ENCODE measurements at regions not wholly inside any gene's neighbourhood (a gene's known extent, or its start where the extent isn't known, plus 50 kb on each side); places are given as distances from the start of the nearest gene placed in this dataset.
"Not testable (repeated sequence)": the region's sequence is repeated elsewhere in the genome, so short reads cannot be mapped to it uniquely, and the experiment has no call there.

GRCh38 chr9:67635067-67635466, 223.7 kb upstream of the ANKRD20A1 start:
- DNase-seq, result not testable (repeated sequence)

DNA sequence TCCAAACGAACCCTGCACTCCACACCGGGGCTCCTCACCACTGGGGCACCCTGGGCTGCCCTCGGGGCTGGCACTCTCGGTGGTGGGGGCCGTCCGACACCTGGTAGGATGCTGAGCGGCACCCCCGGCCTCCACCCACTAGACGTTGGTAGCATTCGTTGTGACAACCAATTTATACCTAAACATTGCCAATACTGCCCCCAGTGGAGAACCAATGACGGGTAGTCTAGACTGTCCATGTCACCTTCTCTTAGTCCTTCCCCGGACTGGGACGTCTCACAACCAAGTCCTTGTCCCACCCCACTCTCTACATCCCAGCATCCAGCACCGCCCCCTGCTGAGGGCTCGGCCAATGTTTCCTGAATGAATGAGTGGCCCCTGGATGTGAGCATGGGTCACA, 246.8 kb upstream of the ANKRD20A1 start:
- DNase-seq, result not testable (repeated sequence)

DNA sequence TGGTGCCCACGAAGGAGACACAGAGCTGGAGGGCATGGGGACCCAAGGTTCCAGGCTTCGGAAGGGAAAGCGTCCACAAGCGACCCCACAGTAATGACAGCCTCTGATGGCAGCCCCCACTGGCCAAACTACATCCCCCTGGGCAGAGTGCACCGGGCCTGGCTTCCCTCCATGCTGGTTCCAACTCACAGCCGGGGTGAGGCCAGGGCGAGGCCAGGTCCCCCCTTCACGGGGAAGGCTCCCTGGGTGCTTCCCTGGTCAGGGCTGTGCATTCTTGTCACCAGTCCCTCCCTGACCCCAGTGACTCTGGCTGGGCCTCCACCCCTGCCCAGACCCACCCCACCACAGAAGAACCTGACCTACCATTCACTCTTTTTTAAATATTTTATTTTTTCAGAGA, 248.9 kb upstream of the ANKRD20A1 start:
- not testable (repeated sequence) for DNase-seq

DNA sequence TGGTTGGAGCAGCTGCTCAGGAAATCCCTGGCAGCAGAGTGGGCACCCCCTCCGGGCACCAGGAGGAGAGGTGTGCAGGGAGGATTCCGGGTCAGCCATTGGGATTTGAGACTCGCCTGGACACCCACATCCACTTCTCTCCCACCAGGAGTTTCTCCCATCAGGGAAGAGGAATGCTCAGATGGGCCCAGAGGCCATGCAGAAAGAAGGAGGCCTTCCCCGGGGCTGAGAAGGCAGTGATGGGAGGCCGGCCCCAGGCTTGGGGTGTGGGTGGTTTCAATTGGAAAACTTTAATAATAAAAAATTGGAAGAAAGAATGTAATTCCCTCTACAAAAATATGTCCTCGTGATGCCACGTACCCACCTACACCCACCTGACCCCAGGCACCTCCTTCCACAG, 249.3 kb upstream of the ANKRD20A1 start:
- DNase-seq, result not testable (repeated sequence)

DNA sequence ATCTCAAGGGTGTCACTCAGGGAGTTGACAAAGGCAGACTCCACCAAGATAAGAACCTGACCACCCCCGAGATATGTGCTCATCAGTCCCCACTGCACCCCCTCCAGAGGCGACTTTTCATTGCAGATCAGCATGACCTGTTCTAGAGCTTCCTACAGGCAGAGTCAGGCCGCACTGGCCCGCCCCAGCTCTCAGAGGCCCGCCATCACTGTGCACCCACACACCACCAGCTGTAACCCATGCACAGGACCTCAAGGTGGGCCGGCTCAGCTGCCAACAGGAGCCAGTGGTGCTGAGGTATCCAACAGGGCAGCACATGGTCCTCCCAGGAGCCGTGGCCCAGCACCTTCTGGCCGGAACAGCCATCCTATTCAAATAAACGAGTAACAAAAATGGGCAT, 253.6 kb upstream of the ANKRD20A1 start:
- not testable (repeated sequence) for DNase-seq

DNA sequence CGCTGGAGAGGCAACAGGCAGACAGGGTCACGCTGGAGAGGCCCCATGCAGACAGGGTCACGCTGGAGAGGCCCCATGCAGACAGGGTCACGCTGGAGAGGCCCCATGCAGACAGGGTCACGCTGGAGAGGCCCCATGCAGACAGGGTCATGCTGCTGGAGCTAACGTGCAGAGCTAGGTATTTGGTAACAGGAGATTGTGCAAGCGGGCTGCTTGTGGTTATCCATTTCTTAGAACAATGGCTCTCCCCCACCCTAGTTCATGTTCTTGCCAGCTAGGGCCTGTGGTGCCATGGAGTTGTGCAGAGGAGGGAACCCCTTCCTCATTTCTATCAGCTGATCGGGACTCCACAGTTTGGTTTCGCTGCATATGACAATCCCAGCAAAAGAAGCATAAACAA, 255.1 kb upstream of the ANKRD20A1 start:
- not testable (repeated sequence) for DNase-seq

GRCh38 chr9:67592424-67592823, 266.3 kb upstream of the ANKRD20A1 start:
- DNase-seq, result not testable (repeated sequence)

GRCh38 chr9:67555874-67556273, 302.9 kb upstream of the ANKRD20A1 start:
- DNase-seq, result not testable (repeated sequence)

GRCh38 chr9:67550044-67550443, 308.7 kb upstream of the ANKRD20A1 start:
- DNase-seq, result not testable (repeated sequence)

DNA sequence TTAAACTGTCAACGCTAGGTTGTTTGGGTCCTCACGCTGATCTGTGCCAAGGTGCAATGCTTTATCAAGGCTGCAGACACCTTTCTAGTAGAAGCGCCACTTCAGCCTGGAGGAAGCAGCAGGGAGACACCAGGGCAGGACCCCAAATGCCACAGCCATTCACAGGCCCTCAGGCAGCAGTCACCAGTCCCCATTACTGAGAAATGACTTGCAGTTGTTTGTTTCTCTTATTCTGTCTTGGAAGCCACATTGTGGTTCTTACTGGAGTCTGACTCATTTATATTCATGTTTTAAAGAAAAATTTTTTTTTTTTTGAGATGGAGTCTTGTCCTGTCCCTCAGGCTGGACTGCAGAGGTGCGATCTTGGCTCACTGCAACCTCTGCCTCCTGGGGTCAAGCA, 328.9 kb upstream of the ANKRD20A1 start:
- not testable (repeated sequence) for DNase-seq

DNA sequence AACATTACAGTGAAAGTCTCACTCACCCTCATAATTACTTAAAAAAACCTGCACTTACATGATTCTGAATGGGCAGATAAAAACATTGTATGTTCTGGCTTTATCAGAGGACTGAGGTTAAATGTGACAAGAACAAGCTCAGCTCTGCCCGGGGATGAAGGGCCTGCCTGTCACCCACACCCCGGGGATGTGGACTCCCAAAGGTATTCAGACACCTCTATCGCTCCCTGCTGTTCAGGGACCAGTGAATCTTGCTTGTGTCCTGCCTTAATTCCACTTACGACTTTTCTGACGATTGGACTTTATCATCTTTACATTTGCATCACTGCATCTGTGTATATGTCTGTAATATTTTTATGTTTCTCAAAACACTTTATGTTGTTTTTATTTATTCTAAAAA, 341.8 kb upstream of the ANKRD20A1 start:
- DNase-seq, result not testable (repeated sequence)

DNA sequence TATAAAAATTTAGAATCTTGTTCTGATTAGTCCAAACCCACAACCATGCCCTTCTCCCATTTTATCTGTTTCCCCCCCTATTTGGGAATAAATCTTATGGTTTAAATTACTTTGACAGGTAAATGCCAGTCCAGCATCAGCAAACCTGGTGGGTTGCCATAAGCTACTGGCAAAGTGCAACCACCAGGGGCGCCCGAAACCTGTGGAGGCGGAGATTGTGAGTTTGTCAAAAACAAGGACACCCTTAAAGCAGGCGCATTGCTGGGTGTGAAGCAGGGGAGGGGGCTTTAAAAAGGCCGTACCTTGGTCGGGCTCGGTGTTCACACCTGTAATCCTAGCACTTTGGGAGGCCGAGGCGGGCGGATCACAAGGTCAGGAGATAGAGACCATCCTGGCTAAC, 344.1 kb upstream of the ANKRD20A1 start:
- DNase-seq, result not testable (repeated sequence)

- DNase-seq, result not testable (repeated sequence)
Measured at GRCh38 chr9:67503728-67504369, 354.9 kb upstream of the ANKRD20A1 start.

- not testable (repeated sequence) for DNase-seq
Measured at GRCh38 chr9:67492028-67492427, 366.7 kb upstream of the ANKRD20A1 start.

DNA sequence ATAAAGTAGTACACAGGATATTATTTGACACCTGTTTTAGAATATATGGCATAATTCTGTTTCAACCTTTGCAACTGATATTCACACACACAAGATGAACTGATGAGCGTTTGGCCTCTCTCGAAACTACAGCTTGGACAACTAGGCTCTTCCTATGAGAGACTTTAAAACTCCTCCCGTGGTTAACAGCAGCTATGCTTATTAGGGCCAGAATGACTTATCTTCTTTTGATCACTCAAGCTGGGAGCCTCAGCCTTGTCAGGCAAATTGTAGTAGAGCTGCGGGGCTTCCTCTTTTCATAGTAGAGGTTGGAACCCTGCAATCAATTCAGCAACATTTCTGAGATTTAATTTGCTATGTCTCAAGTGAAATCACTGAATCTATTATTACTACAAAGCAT, 381.3 kb upstream of the ANKRD20A1 start:
- DNase-seq, result not testable (repeated sequence)

- DNase-seq, result not testable (repeated sequence)
Measured at GRCh38 chr9:67470739-67471138, 388.0 kb upstream of the ANKRD20A1 start.

GRCh38 chr9:67468326-67468725, 390.4 kb upstream of the ANKRD20A1 start:
- DNase-seq, result not testable (repeated sequence)

- not testable (repeated sequence) for DNase-seq
Measured at GRCh38 chr9:67461796-67462757, 396.7 kb upstream of the ANKRD20A1 start.

DNA sequence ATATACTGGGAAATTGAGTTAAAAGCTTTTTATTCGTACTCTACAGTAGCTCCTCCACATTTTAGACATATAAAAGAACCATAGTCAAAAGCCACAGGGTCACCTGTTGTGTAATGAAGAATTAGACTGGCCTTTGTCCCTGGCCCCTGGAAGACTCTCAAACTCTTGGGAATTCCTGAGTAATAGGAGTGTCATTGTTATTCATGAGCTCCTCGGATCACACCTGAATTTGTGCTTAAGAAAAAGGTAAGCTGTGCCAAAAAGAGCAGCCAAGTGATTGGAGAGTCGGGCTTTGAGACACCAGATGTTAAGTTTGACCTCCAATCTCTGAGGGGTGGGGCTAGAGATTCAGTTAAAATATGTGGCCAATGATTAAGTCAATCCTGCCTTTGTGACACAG, 405.8 kb upstream of the ANKRD20A1 start:
- not testable (repeated sequence) for DNase-seq

DNA sequence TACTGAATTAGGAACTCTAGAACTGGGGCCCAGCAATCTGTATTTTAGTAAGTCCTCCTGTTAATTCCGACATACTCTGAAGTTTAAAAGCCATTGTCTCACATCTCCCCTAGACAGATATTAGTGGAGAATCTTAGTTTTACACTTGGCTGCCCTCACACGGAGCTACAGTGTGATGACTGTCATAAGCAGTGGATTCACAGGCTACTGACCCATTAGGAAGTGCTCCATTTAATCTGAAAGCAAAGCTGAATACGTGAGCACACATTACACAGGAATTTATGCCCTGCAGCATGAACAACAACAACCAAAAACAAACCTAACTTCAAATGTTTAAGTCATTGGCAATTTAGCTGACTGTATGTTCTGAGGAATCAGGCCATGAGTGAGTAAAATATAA, 416.4 kb upstream of the ANKRD20A1 start:
- DNase-seq, result not testable (repeated sequence)

DNA sequence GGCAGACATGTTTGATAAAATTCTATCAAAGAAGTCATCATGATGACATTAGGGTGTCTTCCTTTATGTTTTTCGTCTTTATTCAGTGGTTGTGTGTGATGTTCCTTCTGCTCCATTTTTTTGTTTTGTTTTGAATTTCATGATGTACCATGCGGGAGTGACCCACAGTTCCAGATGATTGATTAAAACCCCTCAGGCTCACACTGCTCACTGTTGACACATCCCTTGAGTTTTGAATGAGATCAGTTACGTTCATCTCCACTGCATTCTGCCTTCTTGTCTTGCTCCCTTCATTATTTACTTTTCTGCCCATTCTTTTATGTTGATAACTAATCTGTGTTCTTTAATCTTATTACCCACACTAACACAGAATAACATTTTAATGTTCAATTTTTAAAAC, 421.7 kb upstream of the ANKRD20A1 start:
- not testable (repeated sequence) for DNase-seq

DNA sequence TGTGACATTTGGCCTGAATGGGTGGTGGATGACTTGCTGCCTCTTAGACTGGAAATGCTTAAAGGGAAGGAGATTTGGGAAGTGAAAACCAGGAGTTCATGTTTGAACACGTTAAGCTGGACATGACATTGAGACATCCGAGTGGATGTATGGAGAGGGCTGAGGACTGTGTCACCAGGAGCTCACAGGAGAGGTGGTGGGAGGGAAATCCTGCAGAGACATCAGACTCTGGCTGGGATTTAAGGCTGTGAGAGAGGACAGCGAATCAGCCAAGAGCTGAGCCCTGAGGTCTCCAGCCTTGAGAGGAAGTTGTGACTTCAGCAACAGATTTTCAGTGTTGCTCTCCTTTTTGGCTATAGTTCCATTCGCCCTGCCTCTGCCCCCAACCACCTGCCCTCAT, 432.5 kb upstream of the SPATA31A3 start:
- not testable (repeated sequence) for DNase-seq

DNA sequence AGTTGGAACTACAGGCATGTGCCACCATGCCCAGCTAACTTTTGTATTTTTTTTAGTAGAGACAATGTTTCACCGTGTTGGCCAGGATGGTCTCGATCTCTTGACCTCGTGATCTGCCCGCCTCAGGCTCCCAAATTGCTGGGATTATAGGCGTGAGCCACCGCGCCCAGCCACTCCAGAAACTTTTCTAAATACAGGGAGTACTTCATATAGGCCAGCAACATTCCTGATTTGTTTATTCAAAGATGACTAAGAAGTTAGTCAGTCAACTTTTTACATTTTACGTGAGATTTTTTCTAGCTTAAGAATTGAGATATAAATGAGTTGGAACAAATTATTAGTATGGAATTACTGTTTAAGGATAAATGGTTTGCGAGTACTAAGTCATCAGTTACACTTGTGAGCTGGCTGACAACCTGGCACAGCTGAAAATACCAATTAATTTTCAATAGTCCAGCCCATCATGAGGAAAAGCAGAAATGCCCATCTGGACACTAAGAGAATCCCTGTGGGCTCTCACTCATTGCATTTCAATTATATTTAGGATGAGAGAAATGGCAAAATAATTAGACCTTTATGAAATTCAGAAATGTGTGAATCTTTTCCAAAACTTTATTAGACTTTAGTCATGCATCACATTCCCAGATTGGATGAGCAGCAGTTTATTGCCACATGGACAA, 430.8 kb upstream of the SPATA31A3 start:
- DNase-seq, result not testable (repeated sequence)
